WTC11 (cell line): ENCODE measurements at regions not wholly inside any gene's neighbourhood (a gene's known extent, or its start where the extent isn't known, plus 50 kb on each side); places are given as distances from the start of the nearest gene placed in this dataset.
"Not testable (repeated sequence)": the region's sequence is repeated elsewhere in the genome, so short reads cannot be mapped to it uniquely, and the experiment has no call there.

Experiments used
- CBFB ChIP-seq: sonication (generic); formaldehyde crosslinking; IDR thresholded peaks from 2 replicates; pipeline ENCODE4 v1.8.1; 2022; ENCODE audit warnings: mild to moderate bottlenecking, low read depth, missing genetic modification reagents
- CREB1 ChIP-seq: sonication (generic); formaldehyde crosslinking; IDR thresholded peaks from 2 replicates; pipeline ENCODE4 v1.8.0; 2023; ENCODE audit warnings: mild to moderate bottlenecking, missing genetic modification reagents
- JUN ChIP-seq: sonication (generic); formaldehyde crosslinking; IDR thresholded peaks from 2 replicates; pipeline ENCODE4 v1.8.0; 2023; ENCODE audit warnings: mild to moderate bottlenecking, missing genetic modification reagents
- SP1 ChIP-seq: sonication (generic); formaldehyde crosslinking; conservative IDR thresholded peaks from 2 replicates; pipeline ENCODE4 v1.8.1; 2022; ENCODE audit warnings: missing genetic modification reagents
- TCF7 ChIP-seq: sonication (generic); formaldehyde crosslinking; IDR thresholded peaks from 2 replicates; pipeline ENCODE4 v1.8.0; 2022; ENCODE audit warnings: mild to moderate bottlenecking, low read depth, missing genetic modification reagents, moderate library complexity
- TF ChIP-seq, protein P1 (sequence below): fragments of 200-600 bp; IDR thresholded peaks from 2 replicates; pipeline ENCODE4 v1.8.0; 2022; ENCODE audit warnings: antibody characterized with exemption
- TF ChIP-seq, protein P2 (sequence below): sonication (generic); formaldehyde crosslinking; IDR thresholded peaks from 2 replicates; pipeline ENCODE4 v1.8.1; 2023; ENCODE audit warnings: mild to moderate bottlenecking, moderate library complexity, missing genetic modification reagents
- TF ChIP-seq, protein P3 (sequence below): sonication (generic); formaldehyde crosslinking; IDR thresholded peaks from 2 replicates; pipeline ENCODE4 v1.8.0; 2022; ENCODE audit warnings: mild to moderate bottlenecking, missing genetic modification reagents
- TF ChIP-seq, protein P4 (sequence below): sonication (generic); formaldehyde crosslinking; IDR thresholded peaks from 2 replicates; pipeline ENCODE4 v1.8.0; 2022; ENCODE audit warnings: missing genetic modification reagents
- TF ChIP-seq, protein P5 (sequence below): sonication (generic); formaldehyde crosslinking; conservative IDR thresholded peaks from 2 replicates; pipeline ENCODE4 v1.8.1; 2022; ENCODE audit warnings: mild to moderate bottlenecking, missing genetic modification reagents

DNA sequence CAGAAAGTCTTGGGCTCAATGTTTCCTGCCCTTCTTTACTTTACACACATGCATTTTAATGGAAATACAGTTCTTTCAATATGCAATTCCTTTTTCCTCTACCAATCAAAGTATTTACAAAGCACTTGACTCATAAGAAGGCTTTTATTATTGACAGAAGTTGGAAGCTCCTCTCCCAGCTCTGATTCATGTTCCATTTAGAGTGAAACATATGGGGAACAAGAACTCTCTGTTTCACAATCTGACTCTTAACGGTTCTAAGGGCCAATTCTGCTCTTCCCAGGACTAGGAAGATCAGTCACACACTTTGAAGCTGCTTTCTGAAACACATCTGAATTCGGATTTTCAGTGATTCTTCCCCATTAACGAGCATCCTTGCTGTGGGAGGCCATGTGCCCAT lies 300.5 kb downstream of the ANAPC1 start:
- TF ChIP-seq, protein P1, sequence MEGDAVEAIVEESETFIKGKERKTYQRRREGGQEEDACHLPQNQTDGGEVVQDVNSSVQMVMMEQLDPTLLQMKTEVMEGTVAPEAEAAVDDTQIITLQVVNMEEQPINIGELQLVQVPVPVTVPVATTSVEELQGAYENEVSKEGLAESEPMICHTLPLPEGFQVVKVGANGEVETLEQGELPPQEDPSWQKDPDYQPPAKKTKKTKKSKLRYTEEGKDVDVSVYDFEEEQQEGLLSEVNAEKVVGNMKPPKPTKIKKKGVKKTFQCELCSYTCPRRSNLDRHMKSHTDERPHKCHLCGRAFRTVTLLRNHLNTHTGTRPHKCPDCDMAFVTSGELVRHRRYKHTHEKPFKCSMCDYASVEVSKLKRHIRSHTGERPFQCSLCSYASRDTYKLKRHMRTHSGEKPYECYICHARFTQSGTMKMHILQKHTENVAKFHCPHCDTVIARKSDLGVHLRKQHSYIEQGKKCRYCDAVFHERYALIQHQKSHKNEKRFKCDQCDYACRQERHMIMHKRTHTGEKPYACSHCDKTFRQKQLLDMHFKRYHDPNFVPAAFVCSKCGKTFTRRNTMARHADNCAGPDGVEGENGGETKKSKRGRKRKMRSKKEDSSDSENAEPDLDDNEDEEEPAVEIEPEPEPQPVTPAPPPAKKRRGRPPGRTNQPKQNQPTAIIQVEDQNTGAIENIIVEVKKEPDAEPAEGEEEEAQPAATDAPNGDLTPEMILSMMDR, result not testable (repeated sequence)
- TF ChIP-seq, protein P2, sequence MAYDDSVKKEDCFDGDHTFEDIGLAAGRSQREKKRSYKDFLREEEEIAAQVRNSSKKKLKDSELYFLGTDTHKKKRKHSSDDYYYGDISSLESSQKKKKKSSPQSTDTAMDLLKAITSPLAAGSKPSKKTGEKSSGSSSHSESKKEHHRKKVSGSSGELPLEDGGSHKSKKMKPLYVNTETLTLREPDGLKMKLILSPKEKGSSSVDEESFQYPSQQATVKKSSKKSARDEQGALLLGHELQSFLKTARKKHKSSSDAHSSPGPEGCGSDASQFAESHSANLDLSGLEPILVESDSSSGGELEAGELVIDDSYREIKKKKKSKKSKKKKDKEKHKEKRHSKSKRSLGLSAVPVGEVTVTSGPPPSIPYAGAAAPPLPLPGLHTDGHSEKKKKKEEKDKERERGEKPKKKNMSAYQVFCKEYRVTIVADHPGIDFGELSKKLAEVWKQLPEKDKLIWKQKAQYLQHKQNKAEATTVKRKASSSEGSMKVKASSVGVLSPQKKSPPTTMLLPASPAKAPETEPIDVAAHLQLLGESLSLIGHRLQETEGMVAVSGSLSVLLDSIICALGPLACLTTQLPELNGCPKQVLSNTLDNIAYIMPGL (CRISPR knock-in tag), result not testable (repeated sequence)
- TF ChIP-seq, protein P3, sequence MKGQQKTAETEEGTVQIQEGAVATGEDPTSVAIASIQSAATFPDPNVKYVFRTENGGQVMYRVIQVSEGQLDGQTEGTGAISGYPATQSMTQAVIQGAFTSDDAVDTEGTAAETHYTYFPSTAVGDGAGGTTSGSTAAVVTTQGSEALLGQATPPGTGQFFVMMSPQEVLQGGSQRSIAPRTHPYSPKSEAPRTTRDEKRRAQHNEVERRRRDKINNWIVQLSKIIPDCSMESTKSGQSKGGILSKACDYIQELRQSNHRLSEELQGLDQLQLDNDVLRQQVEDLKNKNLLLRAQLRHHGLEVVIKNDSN (CRISPR knock-in tag), result not testable (repeated sequence)
- not testable (repeated sequence) for TF ChIP-seq TCF7; JUN (CRISPR knock-in tag); CREB1 (CRISPR knock-in tag); CBFB; SP1 (CRISPR knock-in tag)
- TF ChIP-seq, protein P4, sequence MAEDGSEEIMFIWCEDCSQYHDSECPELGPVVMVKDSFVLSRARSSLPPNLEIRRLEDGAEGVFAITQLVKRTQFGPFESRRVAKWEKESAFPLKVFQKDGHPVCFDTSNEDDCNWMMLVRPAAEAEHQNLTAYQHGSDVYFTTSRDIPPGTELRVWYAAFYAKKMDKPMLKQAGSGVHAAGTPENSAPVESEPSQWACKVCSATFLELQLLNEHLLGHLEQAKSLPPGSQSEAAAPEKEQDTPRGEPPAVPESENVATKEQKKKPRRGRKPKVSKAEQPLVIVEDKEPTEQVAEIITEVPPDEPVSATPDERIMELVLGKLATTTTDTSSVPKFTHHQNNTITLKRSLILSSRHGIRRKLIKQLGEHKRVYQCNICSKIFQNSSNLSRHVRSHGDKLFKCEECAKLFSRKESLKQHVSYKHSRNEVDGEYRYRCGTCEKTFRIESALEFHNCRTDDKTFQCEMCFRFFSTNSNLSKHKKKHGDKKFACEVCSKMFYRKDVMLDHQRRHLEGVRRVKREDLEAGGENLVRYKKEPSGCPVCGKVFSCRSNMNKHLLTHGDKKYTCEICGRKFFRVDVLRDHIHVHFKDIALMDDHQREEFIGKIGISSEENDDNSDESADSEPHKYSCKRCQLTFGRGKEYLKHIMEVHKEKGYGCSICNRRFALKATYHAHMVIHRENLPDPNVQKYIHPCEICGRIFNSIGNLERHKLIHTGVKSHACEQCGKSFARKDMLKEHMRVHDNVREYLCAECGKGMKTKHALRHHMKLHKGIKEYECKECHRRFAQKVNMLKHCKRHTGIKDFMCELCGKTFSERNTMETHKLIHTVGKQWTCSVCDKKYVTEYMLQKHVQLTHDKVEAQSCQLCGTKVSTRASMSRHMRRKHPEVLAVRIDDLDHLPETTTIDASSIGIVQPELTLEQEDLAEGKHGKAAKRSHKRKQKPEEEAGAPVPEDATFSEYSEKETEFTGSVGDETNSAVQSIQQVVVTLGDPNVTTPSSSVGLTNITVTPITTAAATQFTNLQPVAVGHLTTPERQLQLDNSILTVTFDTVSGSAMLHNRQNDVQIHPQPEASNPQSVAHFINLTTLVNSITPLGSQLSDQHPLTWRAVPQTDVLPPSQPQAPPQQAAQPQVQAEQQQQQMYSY (CRISPR knock-in tag), result not testable (repeated sequence)
- TF ChIP-seq, protein P5, sequence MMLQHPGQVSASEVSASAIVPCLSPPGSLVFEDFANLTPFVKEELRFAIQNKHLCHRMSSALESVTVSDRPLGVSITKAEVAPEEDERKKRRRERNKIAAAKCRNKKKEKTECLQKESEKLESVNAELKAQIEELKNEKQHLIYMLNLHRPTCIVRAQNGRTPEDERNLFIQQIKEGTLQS, result not testable (repeated sequence)
